Liver (tissue), 8 donors: ENCODE measurements at regions not wholly inside any gene's neighbourhood (a gene's known extent, or its start where the extent isn't known, plus 50 kb on each side); places are given as distances from the start of the nearest gene placed in this dataset.

Experiments
- DNase-seq: peaks from one replicate; pipeline ENCODE4 v3.0.0-alpha.2; 2017; ENCODE audit warnings: low spot score
- H3K27ac ChIP-seq, 2 donors: one replicate each; pipeline ENCODE4 v1.7.0; 2013; ENCODE audit warnings: inconsistent platforms in 2 of 2, low read length in 2 of 2, control low read depth in 1 of 2, low read depth in 1 of 2, mild to moderate bottlenecking in 1 of 2
- H3K27me3 ChIP-seq, 4 donors: one replicate each; pipeline versions ENCODE4 v1.6.1 to v1.7.0; 2013; ENCODE audit warnings: low read length in 3 of 4, inconsistent platforms in 1 of 4, mild to moderate bottlenecking in 1 of 4, moderate library complexity in 1 of 4; ENCODE audit not compliant: control insufficient read depth in 4 of 4, insufficient read depth in 4 of 4
- H3K36me3 ChIP-seq, 4 donors: one replicate each; pipeline versions ENCODE4 v1.6.1 to v1.7.0; 2013; ENCODE audit warnings: low read length in 3 of 4, mild to moderate bottlenecking in 3 of 4, low read depth in 1 of 4, moderate library complexity in 1 of 4; ENCODE audit not compliant: control insufficient read depth in 4 of 4, insufficient read depth in 3 of 4
- H3K4me1 ChIP-seq, 4 donors: one replicate each; pipeline versions ENCODE4 v1.6.1 to v1.7.0; 2013; ENCODE audit warnings: low read length in 3 of 4, mild to moderate bottlenecking in 3 of 4, moderate library complexity in 1 of 4; ENCODE audit not compliant: control insufficient read depth in 4 of 4, insufficient read depth in 4 of 4
- H3K4me3 ChIP-seq, 3 donors: one replicate each; pipeline versions ENCODE4 v1.6.1 to v1.7.0; 2013; ENCODE audit warnings: low read length in 3 of 3, control low read depth in 1 of 3, low read depth in 1 of 3, mild to moderate bottlenecking in 1 of 3
- H3K9ac ChIP-seq, 2 donors: one replicate each; pipeline ENCODE4 v1.7.0; 2013; ENCODE audit warnings: low read length in 2 of 2, mild to moderate bottlenecking in 2 of 2, moderate library complexity in 2 of 2, control low read depth in 1 of 2, low read depth in 1 of 2
- H3K9me3 ChIP-seq, 4 donors: one replicate each; pipeline versions ENCODE4 v1.6.1 to v1.7.0; 2013; ENCODE audit warnings: low read length in 3 of 4; ENCODE audit not compliant: control insufficient read depth in 4 of 4
- EGR1 ChIP-seq, 2 donors: IDR thresholded peaks; 2 replicates each; pipeline ENCODE4 v1.6.1; 2016 to 2018; ENCODE audit warnings: antibody characterized with exemption in 2 of 2, low read depth in 2 of 2
- FOXA1 ChIP-seq: IDR thresholded peaks from 2 replicates; pipeline ENCODE4 v1.6.1; 2016; ENCODE audit warnings: antibody characterized with exemption
- FOXA2 ChIP-seq: IDR thresholded peaks from 2 replicates; pipeline ENCODE4 v1.6.1; 2016; ENCODE audit warnings: antibody characterized with exemption
- GABPA ChIP-seq, 2 donors: IDR thresholded peaks in 1 of 2; conservative IDR thresholded peaks in 1 of 2; 2 replicates each; pipeline ENCODE4 v1.6.1; 2016; ENCODE audit warnings: antibody characterized with exemption in 2 of 2, mild to moderate bottlenecking in 1 of 2, moderate library complexity in 1 of 2
- HNF4A ChIP-seq, 2 donors: conservative IDR thresholded peaks; 2 replicates each; pipeline ENCODE4 v1.6.1; 2016; ENCODE audit warnings: antibody characterized with exemption in 2 of 2, mild to moderate bottlenecking in 2 of 2
- HNF4G ChIP-seq: IDR thresholded peaks from 2 replicates; pipeline ENCODE4 v1.6.1; 2016; ENCODE audit warnings: antibody characterized with exemption
- JUND ChIP-seq, 2 donors: IDR thresholded peaks; 2 replicates each; pipeline ENCODE4 v1.6.1; 2016; ENCODE audit warnings: antibody characterized with exemption in 2 of 2
- NR2F2 ChIP-seq: IDR thresholded peaks from 2 replicates; pipeline ENCODE4 v1.6.1; 2016; ENCODE audit warnings: antibody characterized with exemption
- RAD21 ChIP-seq, 2 donors: IDR thresholded peaks; 2 replicates each; pipeline ENCODE4 v1.6.1; 2016; ENCODE audit warnings: antibody characterized with exemption in 2 of 2, mild to moderate bottlenecking in 2 of 2
- SP1 ChIP-seq: IDR thresholded peaks from 2 replicates; pipeline ENCODE4 v1.6.1; 2018; ENCODE audit warnings: antibody characterized with exemption, mild to moderate bottlenecking
- YY1 ChIP-seq: IDR thresholded peaks from 2 replicates; pipeline ENCODE4 v1.6.1; 2016; ENCODE audit warnings: antibody characterized with exemption, mild to moderate bottlenecking
- WGBS: extraction: QIAGEN DNeasy Blood & Tissue Kit; methylation state at CpG from one replicate; pipeline ENCODE4 v1.1.7; 2013; 5-methylcytosine and 5-hydroxymethylcytosine counted together
- TF ChIP-seq, protein P1 (sequence below): IDR thresholded peaks from 2 replicates; pipeline ENCODE4 v1.6.1; 2016; ENCODE audit warnings: antibody characterized with exemption
- TF ChIP-seq, protein P2 (sequence below): fragments of 150-350 bp; IDR thresholded peaks from 2 replicates; pipeline ENCODE4 v1.5.1; 2017; ENCODE audit warnings: improper control_type of control experiment, low read depth, low read length; ENCODE audit not compliant: missing input control
- TF ChIP-seq, protein P3 (sequence below): IDR thresholded peaks from 2 replicates; pipeline ENCODE4 v1.6.1; 2016; ENCODE audit warnings: antibody characterized with exemption, mild to moderate bottlenecking
- TF ChIP-seq, protein P4 (sequence below): IDR thresholded peaks from 2 replicates; pipeline ENCODE4 v1.6.1; 2016; ENCODE audit warnings: antibody characterized with exemption
- donor health status: healthy.
- donor health status: healthy.
- donor health status: healthy.
- donor health status: healthy.
- donor health status: healthy.

DNA sequence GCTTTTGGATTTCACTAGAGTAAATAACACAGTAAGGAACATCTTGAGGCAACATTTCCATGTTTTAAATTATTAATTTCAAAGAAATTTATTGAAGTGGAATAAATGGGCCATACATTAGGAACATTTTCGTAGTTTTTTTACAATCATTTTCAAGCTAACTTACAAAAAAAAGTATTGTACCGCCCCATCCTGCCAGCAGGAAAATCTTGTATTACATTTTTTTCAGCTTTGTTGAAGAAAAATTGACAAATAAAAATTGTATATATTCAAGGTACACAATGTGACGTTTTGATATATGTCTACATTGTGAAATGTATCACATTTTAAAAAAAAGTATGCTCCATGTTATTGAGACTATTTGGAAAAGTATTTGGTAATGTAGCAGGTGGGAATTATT lies 1001.9 kb upstream of the NR2F2 start:
- Histone ChIP-seq H3K27ac (no peak overlapping the region), H3K36me3 (no peaks in the 10 kb centered on the region), H3K4me1 (peaks cover 0 to 3% (median 1%) of the 10 kb centered on the region in 4 donors), H3K4me3 (no peak overlapping the region), H3K27me3 (peaks cover 0 to 7% (median 5%) of the 10 kb centered on the region in 4 donors), H3K9ac (no peak overlapping the region), H3K9me3 (no peaks in the 10 kb centered on the region)
- no peak for DNase-seq
- 57% methylated on average over 3 of the region's 3 CpGs for WGBS
- no peak for TF ChIP-seq EGR1 (IDR thresholded peaks at IDR 0.05; ENCODE audit: low read depth in 2 of 2)
- TF ChIP-seq NR2F2, result no peak
- no peak for TF ChIP-seq JUND (IDR thresholded peaks at IDR 0.05)
- no peak for TF ChIP-seq FOXA2
- no peak for TF ChIP-seq YY1
- TF ChIP-seq RAD21 (IDR thresholded peaks at IDR 0.05), result no peak

DNA sequence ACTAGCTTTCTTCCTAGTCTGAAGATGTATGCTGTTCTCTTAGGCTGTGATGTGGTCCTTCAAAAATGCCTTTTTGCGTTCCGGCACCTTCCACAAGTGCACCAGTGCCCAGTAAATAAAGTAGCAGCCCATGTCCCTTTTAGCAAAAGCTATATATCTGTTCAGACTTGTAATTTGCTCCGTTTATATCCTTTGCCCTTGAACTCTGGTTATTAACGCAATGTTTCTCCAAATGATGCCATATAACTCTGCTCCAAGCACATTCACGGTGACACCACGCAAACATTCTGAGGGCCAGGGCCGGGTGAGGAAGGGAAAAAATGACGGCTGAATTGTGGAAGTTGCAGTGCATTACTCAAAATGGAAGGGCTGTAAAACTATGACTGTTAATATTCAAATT lies 1001.1 kb upstream of the NR2F2 start:
- peaks cover 0 to 3% (median 1%) of the 10 kb centered on the region in 4 donors for H3K4me1 ChIP-seq
- WGBS, result 56% methylated on average over 8 of the region's 8 CpGs
- no peak overlapping the region for H3K4me3 ChIP-seq
- TF ChIP-seq NR2F2, result no peak
- TF ChIP-seq, protein P1, sequence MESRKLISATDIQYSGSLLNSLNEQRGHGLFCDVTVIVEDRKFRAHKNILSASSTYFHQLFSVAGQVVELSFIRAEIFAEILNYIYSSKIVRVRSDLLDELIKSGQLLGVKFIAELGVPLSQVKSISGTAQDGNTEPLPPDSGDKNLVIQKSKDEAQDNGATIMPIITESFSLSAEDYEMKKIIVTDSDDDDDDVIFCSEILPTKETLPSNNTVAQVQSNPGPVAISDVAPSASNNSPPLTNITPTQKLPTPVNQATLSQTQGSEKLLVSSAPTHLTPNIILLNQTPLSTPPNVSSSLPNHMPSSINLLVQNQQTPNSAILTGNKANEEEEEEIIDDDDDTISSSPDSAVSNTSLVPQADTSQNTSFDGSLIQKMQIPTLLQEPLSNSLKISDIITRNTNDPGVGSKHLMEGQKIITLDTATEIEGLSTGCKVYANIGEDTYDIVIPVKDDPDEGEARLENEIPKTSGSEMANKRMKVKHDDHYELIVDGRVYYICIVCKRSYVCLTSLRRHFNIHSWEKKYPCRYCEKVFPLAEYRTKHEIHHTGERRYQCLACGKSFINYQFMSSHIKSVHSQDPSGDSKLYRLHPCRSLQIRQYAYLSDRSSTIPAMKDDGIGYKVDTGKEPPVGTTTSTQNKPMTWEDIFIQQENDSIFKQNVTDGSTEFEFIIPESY, result no peak
- TF ChIP-seq SP1, result no peak
- TF ChIP-seq RAD21 (IDR thresholded peaks at IDR 0.05), result peak; percentile 7 to 31
- no peak for TF ChIP-seq EGR1 (IDR thresholded peaks at IDR 0.05; ENCODE audit: low read depth in 2 of 2)
- TF ChIP-seq, protein P2, sequence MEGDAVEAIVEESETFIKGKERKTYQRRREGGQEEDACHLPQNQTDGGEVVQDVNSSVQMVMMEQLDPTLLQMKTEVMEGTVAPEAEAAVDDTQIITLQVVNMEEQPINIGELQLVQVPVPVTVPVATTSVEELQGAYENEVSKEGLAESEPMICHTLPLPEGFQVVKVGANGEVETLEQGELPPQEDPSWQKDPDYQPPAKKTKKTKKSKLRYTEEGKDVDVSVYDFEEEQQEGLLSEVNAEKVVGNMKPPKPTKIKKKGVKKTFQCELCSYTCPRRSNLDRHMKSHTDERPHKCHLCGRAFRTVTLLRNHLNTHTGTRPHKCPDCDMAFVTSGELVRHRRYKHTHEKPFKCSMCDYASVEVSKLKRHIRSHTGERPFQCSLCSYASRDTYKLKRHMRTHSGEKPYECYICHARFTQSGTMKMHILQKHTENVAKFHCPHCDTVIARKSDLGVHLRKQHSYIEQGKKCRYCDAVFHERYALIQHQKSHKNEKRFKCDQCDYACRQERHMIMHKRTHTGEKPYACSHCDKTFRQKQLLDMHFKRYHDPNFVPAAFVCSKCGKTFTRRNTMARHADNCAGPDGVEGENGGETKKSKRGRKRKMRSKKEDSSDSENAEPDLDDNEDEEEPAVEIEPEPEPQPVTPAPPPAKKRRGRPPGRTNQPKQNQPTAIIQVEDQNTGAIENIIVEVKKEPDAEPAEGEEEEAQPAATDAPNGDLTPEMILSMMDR, result no peak
- TF ChIP-seq, protein P3, sequence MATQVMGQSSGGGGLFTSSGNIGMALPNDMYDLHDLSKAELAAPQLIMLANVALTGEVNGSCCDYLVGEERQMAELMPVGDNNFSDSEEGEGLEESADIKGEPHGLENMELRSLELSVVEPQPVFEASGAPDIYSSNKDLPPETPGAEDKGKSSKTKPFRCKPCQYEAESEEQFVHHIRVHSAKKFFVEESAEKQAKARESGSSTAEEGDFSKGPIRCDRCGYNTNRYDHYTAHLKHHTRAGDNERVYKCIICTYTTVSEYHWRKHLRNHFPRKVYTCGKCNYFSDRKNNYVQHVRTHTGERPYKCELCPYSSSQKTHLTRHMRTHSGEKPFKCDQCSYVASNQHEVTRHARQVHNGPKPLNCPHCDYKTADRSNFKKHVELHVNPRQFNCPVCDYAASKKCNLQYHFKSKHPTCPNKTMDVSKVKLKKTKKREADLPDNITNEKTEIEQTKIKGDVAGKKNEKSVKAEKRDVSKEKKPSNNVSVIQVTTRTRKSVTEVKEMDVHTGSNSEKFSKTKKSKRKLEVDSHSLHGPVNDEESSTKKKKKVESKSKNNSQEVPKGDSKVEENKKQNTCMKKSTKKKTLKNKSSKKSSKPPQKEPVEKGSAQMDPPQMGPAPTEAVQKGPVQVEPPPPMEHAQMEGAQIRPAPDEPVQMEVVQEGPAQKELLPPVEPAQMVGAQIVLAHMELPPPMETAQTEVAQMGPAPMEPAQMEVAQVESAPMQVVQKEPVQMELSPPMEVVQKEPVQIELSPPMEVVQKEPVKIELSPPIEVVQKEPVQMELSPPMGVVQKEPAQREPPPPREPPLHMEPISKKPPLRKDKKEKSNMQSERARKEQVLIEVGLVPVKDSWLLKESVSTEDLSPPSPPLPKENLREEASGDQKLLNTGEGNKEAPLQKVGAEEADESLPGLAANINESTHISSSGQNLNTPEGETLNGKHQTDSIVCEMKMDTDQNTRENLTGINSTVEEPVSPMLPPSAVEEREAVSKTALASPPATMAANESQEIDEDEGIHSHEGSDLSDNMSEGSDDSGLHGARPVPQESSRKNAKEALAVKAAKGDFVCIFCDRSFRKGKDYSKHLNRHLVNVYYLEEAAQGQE, result no peak
- no peak for TF ChIP-seq YY1
- no peak for TF ChIP-seq GABPA (IDR thresholded peaks at IDR 0.05 in 1 of 2, conservative IDR thresholded peaks at IDR 0.05 in 1 of 2)
- TF ChIP-seq, protein P4, sequence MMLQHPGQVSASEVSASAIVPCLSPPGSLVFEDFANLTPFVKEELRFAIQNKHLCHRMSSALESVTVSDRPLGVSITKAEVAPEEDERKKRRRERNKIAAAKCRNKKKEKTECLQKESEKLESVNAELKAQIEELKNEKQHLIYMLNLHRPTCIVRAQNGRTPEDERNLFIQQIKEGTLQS, result no peak
- no peak for TF ChIP-seq HNF4G
- TF ChIP-seq HNF4A (conservative IDR thresholded peaks at IDR 0.05), result no peak
- TF ChIP-seq JUND (IDR thresholded peaks at IDR 0.05), result peak in 1 of 2 donors; percentile 15
- TF ChIP-seq FOXA1, result no peak
- no peak overlapping the region for H3K9ac ChIP-seq
- no peak for DNase-seq
- H3K9me3 ChIP-seq, result no peaks in the 10 kb centered on the region
- peak overlapping the region; percentile 51 to 54 for H3K27ac ChIP-seq
- H3K27me3 ChIP-seq, result peaks cover 0 to 7% (median 5%) of the 10 kb centered on the region in 4 donors
- no peaks in the 10 kb centered on the region for H3K36me3 ChIP-seq
